ENCODE measurements at regions not wholly inside any gene's neighbourhood (a gene's known extent, or its start where the extent isn't known, plus 50 kb on each side); places are given as distances from the start of the nearest gene placed in this dataset.

DNA sequence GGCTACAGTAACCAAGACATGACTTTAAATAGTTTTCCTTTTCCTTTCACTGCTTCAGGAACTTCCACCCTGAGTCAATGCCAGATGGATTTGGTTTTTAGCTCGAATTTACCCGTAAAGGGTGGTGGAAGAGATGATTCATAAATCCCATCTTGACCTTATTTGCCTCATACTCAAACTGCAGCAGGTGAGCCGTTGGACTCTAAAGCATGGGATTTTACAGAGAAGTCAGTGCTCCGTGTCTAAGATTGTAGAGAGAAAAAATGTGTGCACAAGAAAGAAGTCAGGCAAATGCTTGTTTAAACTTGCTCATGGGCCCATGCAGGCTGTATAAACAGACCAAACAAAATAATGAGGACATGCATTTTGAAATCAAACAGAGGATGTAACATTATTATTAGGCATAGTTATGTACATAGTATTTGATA lies 369.7 kb upstream of the TRIB2 start:
- Mint-ChIP-seq H3K27me3 (no peaks in the 10 kb centered on the region), H3K27ac (no peak overlapping the region), H3K4me3 (no peak overlapping the region), H3K36me3 (ENCODE audit: low read depth) (no peaks in the 10 kb centered on the region), H3K9me3 (peaks cover 3% of the 10 kb centered on the region), H3K4me1 (ENCODE audit: low read depth) (peaks cover 4% of the 10 kb centered on the region)
- no peak for DNase-seq

GRCh38 chr2:12348216-12348615 lies 368.5 kb upstream of the TRIB2 start:
- Mint-ChIP-seq H3K27ac (no peak overlapping the region), H3K36me3 (ENCODE audit: low read depth) (no peaks in the 10 kb centered on the region), H3K9me3 (peaks cover 3% of the 10 kb centered on the region), H3K27me3 (no peaks in the 10 kb centered on the region), H3K4me3 (no peak overlapping the region), H3K4me1 (ENCODE audit: low read depth) (peaks cover 4% of the 10 kb centered on the region)
- DNase-seq = no peak

DNA sequence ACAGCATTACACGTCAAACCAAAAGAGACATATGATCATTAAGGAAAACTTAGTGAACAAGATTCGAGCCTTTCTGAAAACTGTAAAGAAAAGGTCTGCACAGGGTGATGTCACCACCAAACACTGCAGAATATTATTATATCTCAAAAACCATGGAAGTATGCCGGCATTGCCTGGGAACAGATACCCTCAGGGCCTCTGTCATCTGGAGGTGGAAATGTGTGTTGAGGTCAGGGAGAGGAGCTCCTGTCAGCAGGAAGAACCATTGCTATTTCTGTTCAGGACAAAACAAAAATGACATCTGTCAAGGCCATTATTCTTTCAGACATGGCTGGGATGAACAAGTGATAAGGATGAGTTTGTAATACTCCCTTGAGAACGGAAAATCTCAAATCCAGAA lies 365.9 kb upstream of the TRIB2 start:
- Mint-ChIP-seq H3K27ac (no peak overlapping the region), H3K36me3 (ENCODE audit: low read depth) (no peaks in the 10 kb centered on the region), H3K4me3 (no peak overlapping the region), H3K4me1 (ENCODE audit: low read depth) (peaks cover 4% of the 10 kb centered on the region), H3K9me3 (no peaks in the 10 kb centered on the region), H3K27me3 (no peaks in the 10 kb centered on the region)
- DNase-seq = no peak

GRCh38 chr2:12352889-12353288 lies 363.8 kb upstream of the TRIB2 start:
- H3K4me1 Mint-ChIP-seq (ENCODE audit: low read depth) = no peaks in the 10 kb centered on the region
- no peak overlapping the region for H3K27ac Mint-ChIP-seq
- no peaks in the 10 kb centered on the region for H3K36me3 Mint-ChIP-seq (ENCODE audit: low read depth)
- H3K27me3 Mint-ChIP-seq = no peaks in the 10 kb centered on the region
- peaks cover 5% of the 10 kb centered on the region for H3K9me3 Mint-ChIP-seq
- no peak for DNase-seq
- no peak overlapping the region for H3K4me3 Mint-ChIP-seq

GRCh38 chr2:12361506-12361905 lies 355.2 kb upstream of the TRIB2 start:
- no peaks in the 10 kb centered on the region for H3K36me3 Mint-ChIP-seq (ENCODE audit: low read depth)

DNA sequence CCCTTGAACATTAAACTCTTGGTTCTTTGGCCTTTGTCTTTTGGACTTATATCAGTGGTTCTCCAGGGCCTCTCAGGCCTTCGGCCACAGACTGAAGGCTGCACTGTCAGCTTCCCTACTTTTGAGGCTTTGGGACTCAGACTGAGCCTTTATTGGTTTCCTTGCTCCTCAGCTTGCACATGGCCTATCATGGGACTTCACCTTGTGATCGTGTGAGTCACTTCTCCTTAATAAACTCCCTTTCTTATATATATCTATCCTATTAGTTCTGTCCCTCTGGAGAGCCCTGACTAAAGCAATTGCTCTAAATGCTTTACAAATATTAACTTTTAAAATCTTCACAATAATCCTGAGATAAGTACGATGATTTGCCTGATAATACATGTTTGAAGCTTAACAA lies 353.6 kb upstream of the TRIB2 start:
- no peaks in the 10 kb centered on the region for H3K4me1 Mint-ChIP-seq (ENCODE audit: low read depth)
- DNase-seq = no peak
- H3K27ac Mint-ChIP-seq = no peak overlapping the region
- peaks cover 14% of the 10 kb centered on the region for H3K9me3 Mint-ChIP-seq
- H3K36me3 Mint-ChIP-seq (ENCODE audit: low read depth) = no peaks in the 10 kb centered on the region
- H3K27me3 Mint-ChIP-seq = no peaks in the 10 kb centered on the region
- no peak overlapping the region for H3K4me3 Mint-ChIP-seq

More at GRCh38 chr2:12361506-12361905, 355.2 kb upstream of the TRIB2 start:
- no peaks in the 10 kb centered on the region for H3K27me3 Mint-ChIP-seq
- H3K4me1 Mint-ChIP-seq (ENCODE audit: low read depth) = no peaks in the 10 kb centered on the region
- H3K9me3 Mint-ChIP-seq = peaks cover 11% of the 10 kb centered on the region
- no peak overlapping the region for H3K27ac Mint-ChIP-seq
- DNase-seq = no peak
- H3K4me3 Mint-ChIP-seq = no peak overlapping the region

- H3K27ac Mint-ChIP-seq = no peak overlapping the region
- H3K27me3 Mint-ChIP-seq = no peaks in the 10 kb centered on the region
Observed at GRCh38 chr2:12363569-12363968, 353.2 kb upstream of the TRIB2 start.

DNA sequence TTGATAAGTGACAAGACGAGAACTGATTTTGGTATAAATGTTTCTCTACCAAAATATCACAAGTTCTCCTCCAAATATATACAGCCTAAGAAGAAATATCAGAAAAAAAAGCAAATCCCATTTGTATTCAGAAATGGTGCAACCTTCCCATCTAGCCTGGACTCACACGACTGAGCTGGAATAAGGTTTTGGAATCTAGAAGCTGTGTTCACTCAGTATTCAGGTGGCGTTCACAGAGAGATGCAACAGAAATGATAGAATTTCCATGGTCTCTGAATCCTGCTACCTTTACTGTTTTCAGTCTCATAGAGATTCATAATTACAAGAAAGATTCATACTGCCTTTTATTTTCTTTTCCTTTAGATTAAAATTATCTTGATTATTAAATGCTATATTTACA lies 347.2 kb upstream of the TRIB2 start:
- Mint-ChIP-seq H3K4me1 (ENCODE audit: low read depth) (no peaks in the 10 kb centered on the region), H3K9me3 (peaks cover 14% of the 10 kb centered on the region), H3K27me3 (no peaks in the 10 kb centered on the region), H3K36me3 (ENCODE audit: low read depth) (no peaks in the 10 kb centered on the region), H3K27ac (no peak overlapping the region), H3K4me3 (no peak overlapping the region)
- DNase-seq = no peak

More at GRCh38 chr2:12363569-12363968, 353.2 kb upstream of the TRIB2 start:
- Mint-ChIP-seq H3K36me3 (ENCODE audit: low read depth) (no peaks in the 10 kb centered on the region), H3K4me1 (ENCODE audit: low read depth) (no peaks in the 10 kb centered on the region), H3K4me3 (no peak overlapping the region), H3K9me3 (peaks cover 14% of the 10 kb centered on the region)
- DNase-seq = no peak

GRCh38 chr2:12376025-12376424 lies 340.7 kb upstream of the TRIB2 start:
- H3K27ac Mint-ChIP-seq = no peak overlapping the region
- no peak overlapping the region for H3K4me3 Mint-ChIP-seq
- H3K4me1 Mint-ChIP-seq (ENCODE audit: low read depth) = peaks cover 6% of the 10 kb centered on the region
- no peaks in the 10 kb centered on the region for H3K27me3 Mint-ChIP-seq
- DNase-seq = no peak
- no peaks in the 10 kb centered on the region for H3K9me3 Mint-ChIP-seq
- H3K36me3 Mint-ChIP-seq (ENCODE audit: low read depth) = no peaks in the 10 kb centered on the region

DNA sequence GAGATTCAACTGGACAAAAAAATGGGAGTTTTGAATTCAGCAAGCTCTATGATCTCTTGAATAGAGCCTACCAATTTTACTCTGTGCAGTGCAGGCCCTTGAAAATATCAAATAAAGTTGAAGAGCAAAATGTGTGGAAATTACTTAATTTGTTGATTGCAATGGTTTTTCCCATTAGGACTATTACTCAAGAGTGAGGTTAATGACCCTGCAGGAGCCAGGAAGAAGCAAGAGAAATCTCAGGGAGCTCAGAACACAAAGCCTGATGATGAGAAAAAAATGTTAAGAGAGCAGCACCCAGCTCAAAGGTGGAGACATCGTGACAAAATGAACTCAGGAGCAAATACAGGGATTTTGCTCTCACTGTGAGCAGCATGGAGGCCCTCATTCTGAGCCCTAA lies 337.6 kb upstream of the TRIB2 start:
- H3K4me1 Mint-ChIP-seq (ENCODE audit: low read depth) = peaks cover 6% of the 10 kb centered on the region
- no peaks in the 10 kb centered on the region for H3K9me3 Mint-ChIP-seq
- H3K36me3 Mint-ChIP-seq (ENCODE audit: low read depth) = no peaks in the 10 kb centered on the region
- no peaks in the 10 kb centered on the region for H3K27me3 Mint-ChIP-seq
- DNase-seq = no peak
- no peak overlapping the region for H3K4me3 Mint-ChIP-seq
- no peak overlapping the region for H3K27ac Mint-ChIP-seq

DNA sequence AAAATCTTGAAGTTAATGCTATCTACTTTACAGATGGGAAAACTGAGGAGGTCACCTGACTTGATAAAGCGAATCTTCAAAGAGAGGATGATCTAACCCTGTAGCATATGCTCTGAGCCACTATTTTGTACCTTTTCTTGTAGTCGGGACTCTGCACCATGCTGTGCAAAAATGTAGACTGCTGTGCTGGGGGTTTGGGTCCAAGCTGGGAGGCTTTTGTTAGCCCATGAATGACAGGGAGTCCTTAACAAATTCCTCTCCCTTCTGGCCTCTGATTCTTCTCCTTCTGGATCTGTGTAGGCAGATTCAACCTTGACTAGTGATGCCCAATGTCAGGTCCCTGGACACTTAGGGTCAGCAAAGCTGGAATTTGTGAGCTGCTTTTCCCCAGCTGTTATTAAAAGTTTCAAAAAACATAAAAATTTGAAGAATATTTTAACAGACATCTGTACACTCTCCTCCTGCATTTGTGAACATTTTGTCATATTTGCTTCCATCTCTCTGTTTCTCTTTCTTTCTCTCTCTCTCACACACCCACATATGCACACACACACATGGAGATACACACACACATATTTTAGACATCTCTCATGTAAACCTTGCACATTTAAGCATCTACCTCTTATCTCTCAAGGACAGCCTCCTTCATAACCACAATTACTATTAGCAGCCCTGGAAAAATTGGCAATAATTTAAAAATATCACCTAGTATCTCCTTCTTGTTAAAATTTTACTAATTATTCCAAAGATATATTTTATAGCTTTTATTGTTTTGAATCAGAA lies 335.0 kb upstream of the TRIB2 start:
- H3K4me3 Mint-ChIP-seq = no peak overlapping the region
- H3K27ac Mint-ChIP-seq = no peak overlapping the region
- DNase-seq = no peak
- H3K9me3 Mint-ChIP-seq = no peaks in the 10 kb centered on the region
- no peaks in the 10 kb centered on the region for H3K4me1 Mint-ChIP-seq (ENCODE audit: low read depth)
- H3K36me3 Mint-ChIP-seq (ENCODE audit: low read depth) = no peaks in the 10 kb centered on the region
- H3K27me3 Mint-ChIP-seq = no peaks in the 10 kb centered on the region

DNA sequence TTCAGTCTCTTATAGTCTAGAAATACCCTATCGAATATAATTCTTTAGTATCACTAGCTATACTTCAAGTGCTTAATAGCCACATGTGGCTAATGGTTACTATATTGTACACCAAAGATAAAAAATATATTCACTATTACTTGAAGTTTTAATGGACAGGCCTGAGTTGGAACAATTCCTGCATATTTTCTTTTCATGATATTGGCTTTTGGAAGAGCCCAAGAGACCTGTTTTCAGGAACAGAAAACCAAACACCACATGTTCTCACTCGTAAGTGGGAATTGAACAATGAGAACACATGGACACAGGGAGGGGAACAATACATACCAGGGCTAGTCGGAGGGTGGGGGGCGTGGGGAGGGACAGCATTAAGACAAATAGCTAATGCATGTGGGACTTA lies 334.4 kb upstream of the TRIB2 start:
- Mint-ChIP-seq H3K36me3 (ENCODE audit: low read depth) (no peaks in the 10 kb centered on the region), H3K27ac (no peak overlapping the region), H3K9me3 (no peaks in the 10 kb centered on the region), H3K4me1 (ENCODE audit: low read depth) (no peaks in the 10 kb centered on the region), H3K4me3 (no peak overlapping the region), H3K27me3 (no peaks in the 10 kb centered on the region)
- no peak for DNase-seq

- no peak for DNase-seq
- Mint-ChIP-seq H3K36me3 (ENCODE audit: low read depth) (no peaks in the 10 kb centered on the region), H3K4me1 (ENCODE audit: low read depth) (peaks cover 1% of the 10 kb centered on the region), H3K4me3 (no peak overlapping the region), H3K27me3 (peaks cover 2% of the 10 kb centered on the region), H3K27ac (no peak overlapping the region), H3K9me3 (no peaks in the 10 kb centered on the region)
Observed at GRCh38 chr2:12389344-12390045, 327.2 kb upstream of the TRIB2 start.

DNA sequence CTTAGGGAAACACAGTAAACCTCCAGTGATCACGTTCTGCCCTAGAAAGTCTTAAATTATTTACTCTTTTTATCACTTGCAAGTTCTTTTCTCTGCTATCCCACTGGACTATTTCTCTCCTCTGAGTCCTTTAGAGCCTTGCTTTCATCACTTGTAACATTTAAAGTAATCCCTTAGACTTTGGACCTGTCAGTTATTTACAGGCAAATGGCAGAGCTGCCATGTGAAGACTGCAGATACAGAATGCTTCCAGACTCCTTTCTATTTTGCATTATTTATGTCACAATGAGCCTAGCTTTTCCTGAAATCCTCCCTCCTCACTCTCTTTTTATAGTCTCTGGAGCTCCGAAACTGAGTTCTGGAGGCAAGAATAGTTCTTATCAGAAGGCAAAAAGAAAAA lies 325.6 kb upstream of the TRIB2 start:
- Mint-ChIP-seq H3K27me3 (peaks cover 2% of the 10 kb centered on the region), H3K4me1 (ENCODE audit: low read depth) (peaks cover 9% of the 10 kb centered on the region), H3K36me3 (ENCODE audit: low read depth) (no peaks in the 10 kb centered on the region), H3K27ac (no peak overlapping the region), H3K9me3 (no peaks in the 10 kb centered on the region), H3K4me3 (no peak overlapping the region)
- DNase-seq = no peak

DNA sequence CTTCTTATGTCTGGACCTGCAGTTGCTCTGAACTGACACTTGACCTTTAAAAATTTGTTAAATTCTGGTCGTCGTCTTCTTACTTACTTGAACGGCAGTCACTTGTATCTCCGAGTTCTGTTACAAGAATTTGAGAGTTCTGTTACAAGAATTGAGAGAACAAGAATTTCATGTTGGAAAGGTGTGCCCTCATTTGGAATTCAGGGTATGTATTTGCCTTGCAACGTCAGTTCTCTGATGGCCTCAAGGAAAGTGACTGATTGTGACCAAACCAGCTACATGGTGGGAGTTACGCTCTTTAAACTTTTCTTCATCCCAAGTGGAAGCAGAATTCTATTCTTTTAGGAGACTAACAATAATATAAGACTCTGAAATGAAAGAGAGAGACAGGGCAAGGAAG lies 320.0 kb upstream of the TRIB2 start:
- peaks cover 8% of the 10 kb centered on the region for H3K27me3 Mint-ChIP-seq
- no peaks in the 10 kb centered on the region for H3K9me3 Mint-ChIP-seq
- H3K4me1 Mint-ChIP-seq (ENCODE audit: low read depth) = peaks cover 9% of the 10 kb centered on the region
- H3K4me3 Mint-ChIP-seq = no peak overlapping the region
- DNase-seq = no peak
- no peak overlapping the region for H3K27ac Mint-ChIP-seq
- H3K36me3 Mint-ChIP-seq (ENCODE audit: low read depth) = no peaks in the 10 kb centered on the region

Measured in activated T-cell treated with anti-CD3 and anti-CD28 coated beads, Interleukin-2, amount 50 U/mL, for 24 hours (primary cell).